ENCODE measurements at regions not wholly inside any gene's neighbourhood (a gene's known extent, or its start where the extent isn't known, plus 50 kb on each side); places are given as distances from the start of the nearest gene placed in this dataset.

DNA sequence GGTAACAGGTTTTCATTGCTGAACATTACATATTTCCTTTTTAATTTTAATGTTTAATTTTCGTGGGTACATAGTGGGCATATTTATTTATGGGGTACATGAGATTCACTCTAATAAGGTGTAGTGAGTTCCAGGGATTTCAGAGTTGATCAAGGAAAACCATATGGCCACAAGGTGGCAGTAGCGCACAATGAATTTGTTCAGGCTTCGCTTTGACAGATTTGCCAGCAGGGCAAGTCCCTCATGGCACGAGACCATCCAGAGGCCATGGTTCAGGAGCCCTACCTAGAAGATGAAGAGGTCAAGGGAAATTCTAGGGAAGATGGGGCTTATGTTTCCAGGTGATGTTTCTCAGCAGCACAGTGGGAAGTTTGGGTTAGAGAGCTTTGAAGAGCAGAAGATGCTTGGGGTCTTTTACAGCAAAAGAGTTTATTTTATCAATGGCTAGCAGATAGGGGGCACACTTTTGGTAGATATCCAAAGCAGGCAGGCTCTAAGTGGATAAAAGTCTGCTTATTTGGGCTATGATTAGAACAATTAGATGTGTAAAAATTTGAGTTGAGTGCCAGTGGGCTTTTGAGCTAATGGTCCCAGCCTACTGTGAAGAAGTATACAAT lies 1004.4 kb downstream of the AACS start:
- DNase-seq (ENCODE audit: low read depth) = peak; percentile 67

GRCh38 chr12:126076515-126076914 lies 1011.3 kb downstream of the AACS start:
- DNase-seq (ENCODE audit: low read depth) = no peak

- no peak for DNase-seq (ENCODE audit: low read depth)
Measured at GRCh38 chr12:126083926-126084325, 1018.7 kb downstream of the AACS start.

DNA sequence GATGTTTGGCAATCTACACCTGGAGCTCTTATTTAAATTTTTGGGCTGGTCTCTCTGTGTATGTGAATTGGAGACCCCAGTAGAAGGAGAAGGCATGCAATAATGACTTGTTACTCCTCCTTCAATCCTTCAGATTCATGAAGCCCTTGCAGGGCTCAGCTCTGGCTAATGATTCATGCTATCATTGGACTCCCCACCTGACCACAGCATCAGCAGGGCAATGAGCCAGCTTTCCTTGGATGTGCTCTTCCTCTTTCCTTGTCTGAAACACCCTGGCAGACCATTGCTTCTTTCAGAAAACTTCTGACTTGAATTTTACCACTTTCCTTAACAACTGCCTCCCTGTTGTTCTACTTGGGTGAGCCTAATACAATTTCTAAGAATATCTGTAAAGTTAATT lies 1019.2 kb downstream of the AACS start:
- peak; percentile 74 for DNase-seq (ENCODE audit: low read depth)

DNA sequence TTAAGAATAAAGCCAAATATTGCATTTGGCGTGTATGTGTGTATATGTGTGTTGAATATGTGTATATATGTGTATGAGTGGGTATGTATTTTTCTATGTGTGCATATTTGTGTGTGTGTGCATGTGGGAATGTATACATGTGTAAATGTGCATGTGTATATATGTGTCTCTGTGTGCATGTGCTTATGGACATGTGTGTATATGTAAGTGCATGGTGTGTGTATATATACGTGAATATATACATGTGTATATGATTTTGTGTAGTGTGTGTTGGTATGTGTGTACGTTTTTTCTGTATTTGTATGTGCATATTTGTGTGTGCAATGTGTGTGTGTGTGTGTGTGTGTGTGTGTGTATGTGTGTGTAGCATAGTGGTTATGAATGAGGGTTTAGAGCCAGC lies 1021.0 kb downstream of the AACS start:
- DNase-seq (ENCODE audit: low read depth) = no peak

- DNase-seq (ENCODE audit: low read depth) = no peak
Measured at GRCh38 chr12:126087692-126088091, 1022.5 kb downstream of the AACS start.

DNA sequence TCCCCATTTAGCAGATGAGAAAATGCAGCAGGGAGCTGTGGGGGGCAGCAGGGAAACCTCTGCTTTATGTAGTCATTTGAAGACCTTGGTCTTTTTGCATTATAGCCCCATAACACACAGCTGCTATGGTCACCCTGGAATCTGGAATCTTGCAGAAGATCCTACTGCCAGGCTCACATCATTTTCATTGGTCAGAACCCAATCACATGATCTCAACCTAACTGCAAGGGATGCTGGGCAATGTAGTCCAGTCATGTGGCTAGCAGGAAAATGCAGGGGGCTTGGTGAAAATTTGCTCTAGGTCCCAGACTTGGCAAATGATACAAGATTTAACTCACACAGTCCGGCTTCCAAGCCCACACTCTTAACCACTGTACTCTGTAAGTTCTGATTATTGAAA lies 1028.7 kb downstream of the AACS start:
- DNase-seq (ENCODE audit: low read depth) = peak; percentile 36

DNA sequence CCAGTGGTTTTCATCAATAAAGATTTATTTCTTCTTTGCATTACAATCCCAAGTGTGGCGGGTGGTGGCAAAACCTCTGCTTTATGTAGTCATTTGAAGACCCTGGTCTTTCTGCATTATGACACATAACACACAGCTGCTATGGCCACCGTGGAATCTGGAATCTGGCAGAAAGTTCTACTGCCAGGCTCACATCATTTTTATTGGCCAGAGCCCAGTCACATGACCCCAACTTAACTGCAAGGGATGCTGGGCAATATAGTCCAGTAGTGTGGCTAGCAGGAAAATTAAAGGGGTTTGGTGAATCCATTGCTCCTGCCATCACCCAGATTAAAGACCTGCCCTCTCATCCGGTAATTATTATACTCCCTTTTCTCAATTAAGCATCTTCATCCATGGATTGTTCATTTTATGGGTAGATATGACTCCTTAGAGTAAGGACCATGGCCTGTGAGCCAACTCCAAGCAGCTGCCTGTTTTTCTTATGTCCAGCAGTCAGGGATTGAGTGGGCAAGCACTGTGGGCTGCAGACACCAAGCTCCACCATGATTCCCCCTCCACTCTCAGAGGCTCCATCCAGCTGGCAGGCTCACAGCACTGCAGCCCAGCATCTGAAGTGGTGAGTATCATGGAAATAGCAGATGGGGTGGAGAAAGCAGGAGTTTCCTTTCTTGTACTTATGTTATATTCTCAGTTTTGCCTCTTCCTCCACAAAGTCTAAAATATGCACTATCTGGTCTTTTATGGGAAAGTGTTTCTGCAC lies 1030.7 kb downstream of the AACS start:
- peak; percentile 28 for DNase-seq (ENCODE audit: low read depth)

DNA sequence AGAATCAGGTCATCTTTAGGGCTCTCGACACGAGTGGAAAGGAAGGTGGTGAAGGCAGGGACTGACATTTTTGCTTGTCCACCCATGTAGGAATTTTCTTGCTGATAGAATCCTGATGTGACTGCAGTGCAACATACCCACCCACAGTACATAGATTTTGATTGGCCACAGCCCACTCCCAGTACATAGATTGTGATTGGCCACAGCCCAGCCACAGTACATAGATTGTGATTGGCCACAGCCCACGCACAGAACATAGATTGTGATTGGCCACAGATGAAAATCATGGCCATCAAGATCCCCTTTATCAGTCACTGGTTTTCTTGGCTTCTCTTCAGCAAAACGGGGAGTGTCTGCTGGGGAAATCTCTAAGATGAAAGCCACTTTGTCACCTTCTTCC lies 1041.5 kb downstream of the AACS start:
- DNase-seq (ENCODE audit: low read depth) = no peak

DNA sequence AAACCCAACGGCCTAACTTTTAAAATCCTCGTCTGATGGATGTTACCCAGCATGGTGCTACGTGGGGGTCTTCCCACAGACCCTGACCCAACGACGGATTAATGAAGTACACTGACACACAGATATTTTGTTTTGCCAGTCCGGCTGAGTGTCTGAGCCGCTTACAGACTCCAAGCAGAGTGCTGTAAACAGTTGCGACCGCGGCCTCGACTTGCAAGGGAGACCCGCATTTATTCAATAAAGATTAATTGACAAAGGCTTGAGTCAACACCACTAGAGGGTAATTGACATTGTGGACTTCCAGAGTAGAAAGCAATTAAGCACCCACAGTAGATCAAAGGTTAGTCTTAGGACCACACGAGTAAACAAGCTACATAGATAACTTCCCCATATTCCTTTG lies 1042.4 kb downstream of the AACS start:
- no peak for DNase-seq (ENCODE audit: low read depth)

- no peak for DNase-seq (ENCODE audit: low read depth)
Measured at GRCh38 chr12:126108247-126108646, 1043.0 kb downstream of the AACS start.

DNA sequence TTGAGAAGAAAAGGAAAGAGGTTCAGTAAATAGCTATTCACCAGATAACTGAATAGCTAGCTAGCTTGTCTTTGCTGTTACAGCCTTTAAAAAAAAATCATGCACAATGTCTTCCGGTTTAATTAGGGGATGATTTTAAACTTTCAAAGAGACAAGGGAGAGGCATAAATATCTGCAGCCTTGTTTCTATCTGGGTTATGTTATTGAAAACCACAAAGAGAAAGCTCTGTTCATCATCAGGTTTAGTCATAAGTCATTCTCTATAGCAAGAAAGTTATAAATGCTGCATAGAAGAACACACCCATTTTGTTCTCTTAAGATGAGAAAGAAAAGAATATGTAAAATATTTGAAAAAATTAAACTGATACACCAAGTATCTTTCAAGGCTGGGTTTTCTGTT lies 1046.9 kb downstream of the AACS start:
- no peak for DNase-seq (ENCODE audit: low read depth)

DNA sequence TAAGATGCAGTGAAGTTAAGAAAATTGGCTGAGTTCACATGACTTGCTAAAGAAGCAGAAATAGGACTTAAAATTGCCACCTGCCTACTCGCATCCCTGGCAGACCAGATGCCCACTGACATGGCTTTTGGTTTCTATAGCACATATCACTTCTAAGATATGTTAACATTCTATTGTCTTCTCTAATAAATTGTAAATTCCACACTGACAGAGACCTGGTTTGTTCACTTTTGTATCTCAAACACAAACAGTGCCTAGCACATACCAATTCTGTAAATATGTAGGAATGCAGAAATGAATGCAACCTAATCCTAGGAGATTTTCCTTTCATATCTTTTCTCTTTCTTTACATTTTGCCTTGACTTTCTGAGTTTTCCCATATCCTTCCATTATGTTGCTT lies 1047.6 kb downstream of the AACS start:
- DNase-seq (ENCODE audit: low read depth) = no peak

DNA sequence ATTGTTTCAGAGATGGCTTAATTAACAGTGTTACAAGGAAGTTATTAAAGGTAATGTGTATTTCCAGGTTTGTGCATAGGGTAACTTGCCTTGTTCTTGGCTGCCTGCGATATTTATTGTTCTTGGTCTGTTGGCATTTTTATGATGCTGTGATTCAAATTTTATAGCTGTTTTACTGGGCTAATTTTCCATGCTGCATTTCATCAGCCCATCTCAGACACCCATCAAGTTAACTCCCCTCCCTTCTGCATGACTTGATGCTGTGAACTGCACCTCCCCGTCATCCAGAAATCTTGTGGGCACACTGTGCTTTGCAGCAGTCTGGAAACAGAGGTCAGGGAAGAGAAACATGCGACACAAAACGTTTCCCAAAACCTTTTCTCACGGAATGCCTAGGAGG lies 1049.2 kb downstream of the AACS start:
- no peak for DNase-seq (ENCODE audit: low read depth)

GRCh38 chr12:126117502-126117901 lies 1052.3 kb downstream of the AACS start:
- DNase-seq (ENCODE audit: low read depth) = no peak

- no peak for DNase-seq (ENCODE audit: low read depth)
Measured at GRCh38 chr12:126139355-126139754, 1074.1 kb downstream of the AACS start.

DNA sequence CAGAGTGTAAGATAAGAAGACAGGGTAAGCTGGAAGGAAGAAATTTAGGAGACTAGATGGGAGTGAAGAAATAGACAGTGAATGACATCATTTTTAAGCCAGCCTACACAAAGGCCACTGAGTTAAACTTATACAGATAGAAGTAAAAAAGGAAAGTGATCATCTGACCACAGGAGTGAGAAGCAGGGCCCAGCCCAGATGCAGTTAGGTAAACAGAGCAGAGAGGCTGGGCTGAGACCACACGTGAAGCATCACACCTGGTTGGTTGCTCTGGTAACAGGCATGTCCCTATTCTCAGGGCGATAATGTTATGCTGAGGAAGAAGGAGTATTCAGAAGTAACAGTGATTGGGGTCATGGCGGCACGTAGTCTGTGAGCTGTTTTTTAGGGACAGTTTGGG lies 1079.4 kb downstream of the AACS start:
- no peak for DNase-seq (ENCODE audit: low read depth)

DNA sequence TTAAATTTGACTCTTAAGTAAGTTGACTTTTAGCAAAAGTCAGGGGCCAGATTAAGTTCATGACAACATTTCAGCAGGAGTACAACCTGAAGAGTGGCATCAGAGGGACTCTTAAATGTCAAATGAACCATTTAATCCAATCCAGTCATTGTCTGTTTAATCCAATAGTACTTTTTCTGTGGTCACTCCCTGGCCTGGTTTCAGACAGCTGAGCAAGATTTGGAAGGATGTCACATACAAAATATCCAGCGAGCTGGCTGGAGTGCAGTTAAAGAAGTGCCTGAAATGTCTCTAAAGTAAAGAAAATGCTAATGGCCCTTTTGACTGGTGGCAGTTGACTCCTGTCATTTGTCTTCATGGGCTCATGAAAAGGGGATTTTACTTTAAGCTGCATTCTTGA lies 1082.1 kb downstream of the AACS start:
- DNase-seq (ENCODE audit: low read depth) = no peak

DNA sequence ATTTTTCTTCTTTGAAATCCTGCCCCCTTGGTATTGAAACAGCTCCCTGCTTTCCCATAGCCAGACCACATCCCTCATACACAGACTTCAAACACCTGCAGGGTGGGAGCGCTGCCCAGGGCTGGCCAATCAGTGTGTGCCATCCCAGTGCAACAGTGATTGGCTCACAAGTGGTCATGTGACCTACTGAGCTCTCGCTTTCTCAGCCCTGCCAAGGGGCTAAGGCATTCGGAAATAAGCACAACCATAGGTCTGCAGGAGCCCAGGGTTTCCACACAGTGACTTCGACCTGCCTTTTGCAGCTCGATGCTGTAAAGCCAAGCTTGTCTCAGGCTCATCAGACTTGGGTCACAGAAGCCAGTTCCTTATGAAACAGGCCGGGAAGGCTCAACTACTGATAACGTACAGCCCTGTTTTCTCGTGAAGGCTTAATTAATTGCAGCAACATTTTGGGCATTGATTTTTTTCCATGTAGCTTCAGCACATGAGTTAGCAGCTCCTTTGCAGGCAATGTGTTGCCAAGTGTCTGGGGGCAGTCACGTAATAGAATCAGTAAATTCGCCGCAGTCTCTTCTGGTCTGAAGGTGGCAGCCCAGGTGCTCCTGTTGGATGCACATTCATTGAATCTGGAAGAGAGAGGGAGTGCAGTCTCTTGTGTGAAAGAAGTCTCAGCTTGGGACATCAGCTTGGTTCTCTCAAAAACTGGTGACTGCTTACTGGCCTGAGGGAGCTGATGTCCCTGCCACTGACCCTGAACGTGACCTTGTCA lies 1091.8 kb downstream of the AACS start:
- DNase-seq (ENCODE audit: low read depth) = no peak

DNA sequence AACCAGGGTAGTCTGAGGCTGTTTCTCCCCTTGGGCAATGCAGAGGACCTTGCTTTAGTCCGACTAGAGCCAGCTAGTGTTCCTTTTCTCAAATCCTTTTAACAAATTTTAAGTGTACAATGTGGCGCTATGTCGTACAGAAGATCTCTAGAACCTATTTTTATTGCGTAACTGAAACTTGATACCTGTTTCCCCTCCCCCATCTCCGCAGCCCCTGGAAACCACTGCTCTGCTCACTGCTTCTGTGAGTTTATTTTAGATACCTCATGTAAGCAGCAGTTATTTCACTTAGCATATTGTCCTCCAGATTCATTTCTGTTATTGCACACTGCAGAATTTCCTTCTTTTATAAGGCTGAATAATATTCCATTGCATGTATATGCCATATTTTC lies 1092.3 kb downstream of the AACS start:
- DNase-seq (ENCODE audit: low read depth) = no peak

DNA sequence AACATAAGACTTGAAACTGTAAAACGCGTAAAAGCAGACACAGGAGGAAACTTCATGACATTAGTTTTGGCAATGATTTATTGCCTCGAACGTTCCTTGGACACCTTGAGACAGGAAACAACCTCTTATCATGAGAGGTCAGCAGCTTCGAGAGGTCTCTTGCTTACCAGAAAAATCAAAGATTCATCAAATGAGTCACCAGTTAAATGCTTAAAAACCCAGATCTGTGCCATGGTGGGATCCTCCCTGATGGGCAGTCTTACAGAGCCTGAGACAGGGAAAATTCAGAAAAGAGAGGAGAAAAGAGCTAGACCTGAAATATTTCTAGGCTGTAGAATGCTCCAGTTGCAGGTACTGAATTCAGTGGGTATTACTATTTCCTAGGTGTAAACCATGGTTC lies 1093.9 kb downstream of the AACS start:
- DNase-seq (ENCODE audit: low read depth) = no peak

DNA sequence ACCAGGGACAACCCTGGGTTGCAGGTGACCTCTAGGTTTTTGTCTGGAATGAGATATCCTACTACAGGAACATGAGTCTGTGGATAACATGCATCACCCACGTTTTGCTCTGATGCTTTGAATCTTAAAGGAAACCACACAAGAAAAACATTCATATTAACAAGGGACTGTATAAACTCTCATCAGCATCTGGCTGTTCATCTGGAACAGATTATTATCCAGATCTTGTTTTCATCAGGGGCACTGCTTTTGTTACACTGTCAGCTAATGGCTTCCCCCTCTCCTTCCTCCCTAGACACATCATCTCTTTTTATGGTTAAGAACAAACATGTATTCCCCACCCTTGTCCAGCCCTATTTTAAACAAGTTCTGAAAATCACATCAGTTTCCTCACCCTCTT lies 1095.7 kb downstream of the AACS start:
- no peak for DNase-seq (ENCODE audit: low read depth)

DNA sequence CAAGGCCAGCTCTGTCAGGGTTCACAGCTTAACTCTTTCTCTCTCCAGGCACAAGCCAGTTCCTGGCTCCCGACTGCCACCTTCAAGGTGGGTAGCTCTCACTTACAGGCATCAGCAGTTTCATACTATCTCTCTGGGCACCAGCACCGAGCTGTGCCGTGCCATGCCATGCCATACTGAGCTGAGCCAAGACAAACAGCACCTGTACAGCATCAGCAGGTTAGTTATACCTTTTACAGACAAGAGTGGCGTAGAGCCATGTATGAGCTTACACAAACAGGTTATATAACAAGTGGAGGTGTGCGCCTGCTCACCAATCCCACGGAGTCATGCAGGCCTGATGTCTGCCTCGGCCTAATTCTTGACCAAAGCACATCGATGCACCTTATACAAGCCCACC lies 1098.7 kb downstream of the AACS start:
- no peak for DNase-seq (ENCODE audit: low read depth)

Data from HT1080 (cell line).